ENCODE measurements at regions not wholly inside any gene's neighbourhood (a gene's known extent, or its start where the extent isn't known, plus 50 kb on each side); places are given as distances from the start of the nearest gene placed in this dataset.

GRCh38 chr3:104291437-104291851 is 1075.3 kb upstream of the ALCAM start:
- Histone ChIP-seq H3K27ac (no peak overlapping the region), H3K27me3 (ENCODE audit: insufficient read depth in 3 of 3, low read length in 2 of 3) (no peaks in the 10 kb centered on the region), H3K36me3 (ENCODE audit: insufficient read depth in 1 of 2, low read depth in 1 of 2) (no peaks in the 10 kb centered on the region), H3K9me3 (no peaks in the 10 kb centered on the region), H3K4me3 (no peak overlapping the region), H3K4me1 (no peaks in the 10 kb centered on the region)
- no peak for TF ChIP-seq CTCF (IDR thresholded peaks at IDR 0.05)
- intact Hi-C loops (cut with DNase I) = no loop called here
- DNase-seq = no peak
- 14 to 31% (median 19%) methylated on average over 3 of the region's 3 CpGs for WGBS, 3 donors
- no peak for ATAC-seq

GRCh38 chr3:104291878-104292277 is 1074.8 kb upstream of the ALCAM start:
- no peaks in the 10 kb centered on the region for H3K36me3 ChIP-seq (ENCODE audit: insufficient read depth in 1 of 2, low read depth in 1 of 2)
- H3K27me3 ChIP-seq (ENCODE audit: insufficient read depth in 3 of 3, low read length in 2 of 3) = no peaks in the 10 kb centered on the region
- 15 to 35% (median 22%) methylated on average over 2 of the region's 2 CpGs for WGBS, 3 donors
- H3K4me3 ChIP-seq = no peak overlapping the region
- TF ChIP-seq CTCF (IDR thresholded peaks at IDR 0.05) = no peak
- ATAC-seq = no peak
- no peaks in the 10 kb centered on the region for H3K9me3 ChIP-seq
- no peak overlapping the region for H3K27ac ChIP-seq
- no peaks in the 10 kb centered on the region for H3K4me1 ChIP-seq
- DNase-seq = no peak
- intact Hi-C loops (cut with DNase I) = no loop called here

- Histone ChIP-seq H3K4me1 (no peaks in the 10 kb centered on the region), H3K27ac (no peak overlapping the region), H3K27me3 (ENCODE audit: insufficient read depth in 3 of 3, low read length in 2 of 3) (no peaks in the 10 kb centered on the region), H3K9me3 (no peaks in the 10 kb centered on the region), H3K36me3 (ENCODE audit: insufficient read depth in 1 of 2, low read depth in 1 of 2) (no peaks in the 10 kb centered on the region), H3K4me3 (no peak overlapping the region)
- DNase-seq (no peak), ATAC-seq (no peak)
- WGBS, 3 donors = 77 to 94% (median 92%) methylated on average over 1 of the region's 1 CpG
- TF ChIP-seq CTCF (IDR thresholded peaks at IDR 0.05) = no peak
- intact Hi-C loops (cut with DNase I) = no loop called here
Measured at GRCh38 chr3:104297617-104298016, 1069.1 kb upstream of the ALCAM start.

- Histone ChIP-seq H3K36me3 (ENCODE audit: insufficient read depth in 1 of 2, low read depth in 1 of 2) (no peaks in the 10 kb centered on the region), H3K4me3 (no peak overlapping the region), H3K4me1 (no peaks in the 10 kb centered on the region), H3K27ac (no peak overlapping the region), H3K27me3 (ENCODE audit: insufficient read depth in 3 of 3, low read length in 2 of 3) (no peaks in the 10 kb centered on the region), H3K9me3 (no peaks in the 10 kb centered on the region)
- TF ChIP-seq CTCF (IDR thresholded peaks at IDR 0.05) = no peak
- intact Hi-C loops (cut with DNase I) = no loop called here
- WGBS, 3 donors = 41 to 44% (median 44%) methylated on average over 2 of the region's 2 CpGs
- no peak for DNase-seq
- no peak for ATAC-seq
Measured at GRCh38 chr3:104298662-104299061, 1068.0 kb upstream of the ALCAM start.

- no peaks in the 10 kb centered on the region for H3K27me3 ChIP-seq (ENCODE audit: insufficient read depth in 3 of 3, low read length in 2 of 3)
- WGBS, 3 donors = 56 to 65% (median 59%) methylated on average over 1 of the region's 1 CpG
- no peak overlapping the region for H3K4me3 ChIP-seq
- intact Hi-C loops (cut with DNase I) = no loop called here
- no peak for TF ChIP-seq CTCF (IDR thresholded peaks at IDR 0.05)
- DNase-seq (no peak), ATAC-seq (no peak)
- no peaks in the 10 kb centered on the region for H3K36me3 ChIP-seq (ENCODE audit: insufficient read depth in 1 of 2, low read depth in 1 of 2)
- H3K4me1 ChIP-seq = no peaks in the 10 kb centered on the region
- no peaks in the 10 kb centered on the region for H3K9me3 ChIP-seq
- H3K27ac ChIP-seq = no peak overlapping the region
Measured at GRCh38 chr3:104316118-104316517, 1050.6 kb upstream of the ALCAM start.

Data from psoas muscle (tissue), 7 donors.